ENCODE measurements at regions not wholly inside any gene's neighbourhood (a gene's known extent, or its start where the extent isn't known, plus 50 kb on each side); places are given as distances from the start of the nearest gene placed in this dataset.

- DNase-seq (ENCODE audit: low spot score), result no peak
These were observed 1198.9 kb upstream of the PCDH7 start for GRCh38 chr4:29521281-29521680.

GRCh38 chr4:29536745-29537144, 1183.4 kb upstream of the PCDH7 start:
- no peak for DNase-seq (ENCODE audit: low spot score)

- no peak for DNase-seq (ENCODE audit: low spot score)
These were observed 1181.1 kb upstream of the PCDH7 start for GRCh38 chr4:29538889-29539646.

- no peak for DNase-seq (ENCODE audit: low spot score)
These were observed 1179.6 kb upstream of the PCDH7 start for GRCh38 chr4:29540439-29541102.

GRCh38 chr4:29541757-29542156, 1178.4 kb upstream of the PCDH7 start:
- DNase-seq (ENCODE audit: low spot score), result no peak

GRCh38 chr4:29549342-29549741, 1170.8 kb upstream of the PCDH7 start:
- no peak for DNase-seq (ENCODE audit: low spot score)

GRCh38 chr4:29551821-29552220, 1168.3 kb upstream of the PCDH7 start:
- DNase-seq (ENCODE audit: low spot score), result no peak

GRCh38 chr4:29553846-29554245, 1166.3 kb upstream of the PCDH7 start:
- DNase-seq (ENCODE audit: low spot score), result no peak

GRCh38 chr4:29558789-29559188, 1161.4 kb upstream of the PCDH7 start:
- no peak for DNase-seq (ENCODE audit: low spot score)

GRCh38 chr4:29559286-29559685, 1160.9 kb upstream of the PCDH7 start:
- no peak for DNase-seq (ENCODE audit: low spot score)

GRCh38 chr4:29560452-29560851, 1159.7 kb upstream of the PCDH7 start:
- no peak for DNase-seq (ENCODE audit: low spot score)

GRCh38 chr4:29565256-29565655, 1154.9 kb upstream of the PCDH7 start:
- no peak for DNase-seq (ENCODE audit: low spot score)

- DNase-seq (ENCODE audit: low spot score), result no peak
These were observed 1153.8 kb upstream of the PCDH7 start for GRCh38 chr4:29566371-29566770.

GRCh38 chr4:29571322-29571721, 1148.8 kb upstream of the PCDH7 start:
- no peak for DNase-seq (ENCODE audit: low spot score)

- DNase-seq (ENCODE audit: low spot score), result no peak
These were observed 1141.8 kb upstream of the PCDH7 start for GRCh38 chr4:29578329-29578728.

GRCh38 chr4:29581457-29581856, 1138.7 kb upstream of the PCDH7 start:
- DNase-seq (ENCODE audit: low spot score), result peak; percentile 48

- DNase-seq (ENCODE audit: low spot score), result no peak
These were observed 1131.6 kb upstream of the PCDH7 start for GRCh38 chr4:29588617-29589016.

- no peak for DNase-seq (ENCODE audit: low spot score)
These were observed 1123.9 kb upstream of the PCDH7 start for GRCh38 chr4:29596228-29596627.

GRCh38 chr4:29619168-29619567, 1101.0 kb upstream of the PCDH7 start:
- no peak for DNase-seq (ENCODE audit: low spot score)

GRCh38 chr4:29632199-29632598, 1088.0 kb upstream of the PCDH7 start:
- DNase-seq (ENCODE audit: low spot score), result no peak

- DNase-seq (ENCODE audit: low spot score), result no peak
These were observed 1083.2 kb upstream of the PCDH7 start for GRCh38 chr4:29636961-29637360.

GRCh38 chr4:29653221-29653620, 1066.9 kb upstream of the PCDH7 start:
- no peak for DNase-seq (ENCODE audit: low spot score)

GRCh38 chr4:29680644-29681043, 1039.5 kb upstream of the PCDH7 start:
- DNase-seq (ENCODE audit: low spot score), result no peak

GRCh38 chr4:29704059-29704458, 1016.1 kb upstream of the PCDH7 start:
- DNase-seq (ENCODE audit: low spot score), result no peak
